ENCODE measurements at regions not wholly inside any gene's neighbourhood (a gene's known extent, or its start where the extent isn't known, plus 50 kb on each side); places are given as distances from the start of the nearest gene placed in this dataset.

- TF ChIP-seq CTCF (IDR thresholded peaks at IDR 0.05) (no peak), POLR2A (IDR thresholded peaks at IDR 0.05) (no peak)
Observed at GRCh38 chr10:33657913-33658312, 323.4 kb upstream of the NRP1 start.
